ENCODE measurements at regions not wholly inside any gene's neighbourhood (a gene's known extent, or its start where the extent isn't known, plus 50 kb on each side); places are given as distances from the start of the nearest gene placed in this dataset.

DNA sequence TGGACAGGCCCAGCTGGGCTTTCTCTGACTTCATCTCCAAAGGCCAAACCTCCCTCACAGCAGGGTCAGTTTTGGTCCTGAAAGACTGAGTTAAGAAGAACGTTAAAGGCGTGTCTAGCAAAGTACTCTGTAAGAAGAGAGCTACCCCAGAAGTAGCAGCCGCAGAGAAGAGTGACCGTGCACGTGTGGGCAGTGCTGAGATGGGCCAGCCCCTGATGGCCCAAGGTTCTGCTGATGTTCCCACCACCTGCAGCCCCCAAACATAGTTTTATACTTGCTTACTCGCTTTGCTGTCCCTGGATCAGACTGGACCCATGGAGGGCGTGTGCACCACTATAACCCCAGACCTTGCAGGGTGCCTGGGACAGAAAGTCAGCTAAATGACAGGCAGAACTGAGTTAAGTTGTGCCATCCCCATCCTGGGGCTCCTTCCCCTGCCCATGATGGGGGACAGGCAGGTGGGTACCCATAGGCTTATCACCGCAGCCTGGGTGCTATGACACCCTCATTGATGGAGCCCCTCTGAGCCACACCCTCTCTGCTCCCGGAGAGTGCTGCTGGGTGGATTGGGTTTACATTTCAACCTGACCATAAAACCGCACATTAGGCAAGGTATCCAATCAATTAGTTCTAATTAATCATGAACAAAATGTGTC is 367.3 kb upstream of the HS6ST1 start:
- Mint-ChIP-seq H3K9me3 (no peaks in the 10 kb centered on the region), H3K27ac (peak overlapping the region; percentile 78), H3K36me3 (ENCODE audit: low read depth) (no peaks in the 10 kb centered on the region), H3K27me3 (peaks cover 6% of the 10 kb centered on the region), H3K4me3 (no peak overlapping the region), H3K4me1 (peaks cover 42% of the 10 kb centered on the region)
- POLR2A ChIA-PET: interaction anchor here (0.6 kb wide), 1 partner anchor 31 kb away, joined by 8 read pairs; no protein-coding TSS in a partner anchor
- DNase-seq: peak; percentile 10
- CTCF ChIA-PET: no interaction called here

DNA sequence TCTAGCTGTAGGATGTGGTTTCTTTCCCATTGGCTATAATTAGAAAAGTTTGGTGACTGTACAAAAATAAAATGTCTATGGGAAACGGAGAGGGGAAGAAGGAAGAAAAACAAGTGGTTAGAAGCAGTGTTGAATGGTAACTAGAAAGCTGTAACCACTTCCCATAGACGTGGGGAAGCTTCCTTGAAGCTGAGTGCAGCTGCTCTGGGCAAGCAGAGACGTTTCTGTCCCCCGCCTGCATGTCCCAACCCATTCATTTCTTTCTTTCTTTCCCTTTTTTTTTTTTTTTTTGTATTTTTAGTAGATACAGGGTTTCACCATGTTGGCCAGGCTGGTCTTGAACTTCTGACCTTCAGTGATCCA is 367.8 kb upstream of the HS6ST1 start:
- Mint-ChIP-seq H3K9me3 (no peaks in the 10 kb centered on the region), H3K27ac (peak overlapping the region; percentile 78), H3K36me3 (ENCODE audit: low read depth) (no peaks in the 10 kb centered on the region), H3K4me3 (no peak overlapping the region), H3K27me3 (peaks cover 3% of the 10 kb centered on the region), H3K4me1 (peaks cover 42% of the 10 kb centered on the region)
- ChIA-PET POLR2A (interaction anchor here (0.6 kb wide), 1 partner anchor 32 kb away, joined by 8 read pairs; no protein-coding TSS in a partner anchor), CTCF (no interaction called here)
- peak; percentile 42 for DNase-seq

- H3K9me3 Mint-ChIP-seq: no peaks in the 10 kb centered on the region
- H3K27me3 Mint-ChIP-seq: peaks cover 2% of the 10 kb centered on the region
- no peak overlapping the region for H3K4me3 Mint-ChIP-seq
- peaks cover 42% of the 10 kb centered on the region for H3K4me1 Mint-ChIP-seq
- H3K36me3 Mint-ChIP-seq (ENCODE audit: low read depth): no peaks in the 10 kb centered on the region
- ChIA-PET POLR2A (no interaction called here), CTCF (interaction anchor here (0.6 kb wide), 1 partner anchor 231 kb away, joined by 3 read pairs; no protein-coding TSS in a partner anchor)
- DNase-seq: no peak
- H3K27ac Mint-ChIP-seq: peak overlapping the region; percentile 78
These were observed 368.4 kb upstream of the HS6ST1 start for GRCh38 chr2:128686881-128687555.

GRCh38 chr2:128687565-128687964 is 368.9 kb upstream of the HS6ST1 start:
- no peak for DNase-seq
- Mint-ChIP-seq H3K27ac (peak overlapping the region; percentile 55), H3K9me3 (no peaks in the 10 kb centered on the region), H3K4me1 (peaks cover 42% of the 10 kb centered on the region), H3K36me3 (ENCODE audit: low read depth) (no peaks in the 10 kb centered on the region), H3K27me3 (peaks cover 2% of the 10 kb centered on the region), H3K4me3 (no peak overlapping the region)
- ChIA-PET POLR2A (no interaction called here), CTCF (interaction anchor here (0.6 kb wide), 1 partner anchor 231 kb away, joined by 3 read pairs; no protein-coding TSS in a partner anchor)

DNA sequence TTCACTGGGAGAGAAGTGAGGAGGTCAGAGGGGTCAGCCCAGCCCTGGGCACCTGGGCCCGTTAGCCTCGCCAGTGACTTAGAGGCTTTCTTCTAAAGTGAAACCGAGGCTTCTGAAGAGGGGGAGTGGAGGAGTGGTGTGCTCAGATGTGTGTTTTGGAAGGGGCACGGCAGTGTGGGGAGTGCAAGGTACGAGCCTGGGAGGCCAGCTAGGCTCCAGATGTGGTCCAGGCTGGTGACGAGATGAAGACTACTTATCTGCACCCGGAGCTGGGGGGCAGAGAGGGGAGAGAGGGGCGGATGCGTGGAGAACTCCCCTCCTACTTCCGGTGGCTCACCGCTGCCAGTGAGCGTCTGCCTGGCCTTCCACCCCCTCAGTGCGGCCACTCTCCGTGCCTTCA is 371.3 kb upstream of the HS6ST1 start:
- CTCF ChIA-PET: no interaction called here
- Mint-ChIP-seq H3K4me3 (no peak overlapping the region), H3K4me1 (peaks cover 42% of the 10 kb centered on the region), H3K36me3 (ENCODE audit: low read depth) (no peaks in the 10 kb centered on the region), H3K27ac (no peak overlapping the region), H3K9me3 (no peaks in the 10 kb centered on the region), H3K27me3 (peaks cover 2% of the 10 kb centered on the region)
- POLR2A ChIA-PET: no interaction called here
- no peak for DNase-seq

- H3K4me3 Mint-ChIP-seq: no peak overlapping the region
- ChIA-PET CTCF (no interaction called here), POLR2A (interaction anchor here (0.7 kb wide), 1 partner anchor 32 kb away, joined by 3 read pairs; no protein-coding TSS in a partner anchor)
- no peaks in the 10 kb centered on the region for H3K36me3 Mint-ChIP-seq (ENCODE audit: low read depth)
- H3K9me3 Mint-ChIP-seq: no peaks in the 10 kb centered on the region
- DNase-seq: no peak
- H3K27ac Mint-ChIP-seq: no peak overlapping the region
- peaks cover 38% of the 10 kb centered on the region for H3K4me1 Mint-ChIP-seq
- H3K27me3 Mint-ChIP-seq: peaks cover 2% of the 10 kb centered on the region
These were observed 371.8 kb upstream of the HS6ST1 start for GRCh38 chr2:128690431-128690830.

- CTCF ChIA-PET: no interaction called here
- Mint-ChIP-seq H3K27me3 (peaks cover 6% of the 10 kb centered on the region), H3K4me3 (no peak overlapping the region), H3K4me1 (peaks cover 33% of the 10 kb centered on the region), H3K27ac (no peak overlapping the region), H3K36me3 (ENCODE audit: low read depth) (no peaks in the 10 kb centered on the region), H3K9me3 (no peaks in the 10 kb centered on the region)
- DNase-seq: no peak
- POLR2A ChIA-PET: interaction anchor here (0.7 kb wide), 1 partner anchor 32 kb away, joined by 3 read pairs; no protein-coding TSS in a partner anchor
These were observed 372.2 kb upstream of the HS6ST1 start for GRCh38 chr2:128690869-128691268.

DNA sequence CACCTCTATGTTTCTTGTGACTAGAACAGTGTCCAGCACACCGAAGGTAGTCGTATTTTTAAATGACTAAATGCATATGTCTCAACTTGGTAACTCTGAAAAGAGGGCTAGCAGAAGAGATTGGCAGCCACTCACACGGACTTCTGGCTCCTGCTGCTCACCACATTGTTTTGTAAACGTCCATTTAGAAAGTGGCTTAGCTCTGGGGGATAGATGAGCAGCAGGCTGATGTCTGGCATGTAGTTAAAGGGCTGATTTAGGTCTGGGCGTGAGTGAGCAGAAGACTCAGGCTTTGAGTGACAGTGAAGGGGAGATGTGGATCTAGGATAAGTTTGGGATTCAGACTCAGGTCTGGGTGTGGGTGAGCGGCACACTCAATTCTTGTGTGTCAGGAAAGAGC is 372.9 kb upstream of the HS6ST1 start:
- Mint-ChIP-seq H3K27ac (no peak overlapping the region), H3K4me1 (peaks cover 27% of the 10 kb centered on the region), H3K27me3 (peaks cover 9% of the 10 kb centered on the region), H3K4me3 (no peak overlapping the region), H3K36me3 (ENCODE audit: low read depth) (no peaks in the 10 kb centered on the region), H3K9me3 (no peaks in the 10 kb centered on the region)
- no peak for DNase-seq
- CTCF ChIA-PET: no interaction called here
- POLR2A ChIA-PET: no interaction called here

DNA sequence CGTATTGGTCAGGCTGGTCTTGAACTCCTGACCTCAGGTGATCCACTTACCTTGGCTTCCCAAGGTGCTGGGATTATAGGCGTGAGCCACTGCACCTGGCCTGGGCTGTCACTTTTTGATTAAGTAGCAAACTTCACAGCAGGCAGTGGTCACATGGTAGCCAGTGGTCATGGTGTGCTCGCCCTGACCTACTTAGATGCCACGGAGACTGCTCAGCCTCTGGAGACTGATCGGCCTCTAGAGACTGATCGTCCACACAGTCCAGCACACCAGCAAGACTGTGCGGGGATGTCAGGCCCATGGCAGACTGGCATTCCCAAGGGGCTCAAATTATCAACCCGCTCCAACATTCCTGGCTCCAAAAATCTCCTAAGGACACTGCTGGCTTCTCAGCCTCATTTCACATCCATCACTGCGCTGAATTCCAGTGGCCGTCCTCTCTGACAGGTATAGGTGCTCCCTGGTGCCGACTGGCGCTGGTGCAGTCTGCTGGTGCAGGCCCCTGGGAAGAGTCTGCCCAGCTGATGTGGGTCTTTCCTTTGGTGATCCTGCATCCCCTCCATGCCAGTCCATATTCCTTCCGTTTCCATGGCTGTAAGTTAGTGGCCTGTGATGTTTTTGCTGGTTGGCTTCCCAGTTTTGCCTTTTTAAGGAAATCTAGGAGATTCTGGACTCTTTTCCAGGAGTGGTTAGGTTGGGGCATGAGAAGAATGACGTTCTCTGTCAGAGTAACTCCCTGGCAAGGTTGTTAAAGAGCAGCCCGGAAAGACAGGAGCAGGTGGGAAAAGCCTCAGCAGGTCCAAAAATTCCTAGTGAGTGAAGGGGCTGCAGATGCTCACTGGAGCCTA is 374.5 kb upstream of the HS6ST1 start:
- POLR2A ChIA-PET: no interaction called here

DNA sequence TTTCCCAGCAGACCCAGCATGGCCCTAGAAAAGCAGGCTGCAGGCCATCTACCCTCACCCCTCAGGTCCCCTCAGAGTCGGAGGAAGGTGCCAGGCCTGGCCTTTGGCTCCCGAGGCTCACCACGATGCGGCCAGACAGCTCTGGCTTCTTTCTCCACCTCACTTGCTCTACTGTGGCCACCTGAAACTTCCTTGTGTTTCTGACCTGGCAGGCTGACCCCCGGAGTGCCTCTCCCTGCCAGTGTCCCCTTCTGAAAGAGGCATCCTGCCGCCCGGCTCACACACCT is 375.0 kb upstream of the HS6ST1 start:
- DNase-seq: no peak
- ChIA-PET CTCF (no interaction called here), POLR2A (no interaction called here)
- Mint-ChIP-seq H3K4me1 (peaks cover 11% of the 10 kb centered on the region), H3K36me3 (ENCODE audit: low read depth) (no peaks in the 10 kb centered on the region), H3K4me3 (no peak overlapping the region), H3K27ac (no peak overlapping the region), H3K9me3 (no peaks in the 10 kb centered on the region), H3K27me3 (peaks cover 17% of the 10 kb centered on the region)

More for the DNA sequence above, 374.5 kb upstream of the HS6ST1 start:
- no peak for DNase-seq
- Mint-ChIP-seq H3K9me3 (no peaks in the 10 kb centered on the region), H3K36me3 (ENCODE audit: low read depth) (no peaks in the 10 kb centered on the region), H3K27ac (no peak overlapping the region), H3K4me1 (peaks cover 14% of the 10 kb centered on the region), H3K4me3 (no peak overlapping the region), H3K27me3 (peaks cover 15% of the 10 kb centered on the region)
- CTCF ChIA-PET: no interaction called here

GRCh38 chr2:128695646-128696220 is 377.1 kb upstream of the HS6ST1 start:
- POLR2A ChIA-PET: no interaction called here

DNA sequence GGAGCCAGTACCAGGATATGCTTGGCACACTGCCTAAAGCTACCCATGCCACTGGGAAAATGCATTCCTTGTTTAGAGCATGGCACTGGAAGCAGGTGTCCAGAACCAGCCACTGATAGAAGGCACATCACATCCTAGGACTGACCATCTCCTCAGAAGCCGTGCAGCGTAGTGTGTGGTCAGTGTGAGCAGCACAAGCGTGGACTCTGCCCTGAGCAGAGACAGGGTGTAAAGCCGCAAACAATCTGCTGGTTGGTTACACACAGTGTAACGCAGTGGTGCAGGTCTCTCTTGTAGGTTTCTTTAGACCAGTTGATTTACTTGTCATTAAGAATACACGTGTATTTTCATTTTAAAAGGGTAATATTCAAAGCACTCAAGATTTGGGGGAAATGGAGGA is 377.8 kb upstream of the HS6ST1 start:
- no peak for DNase-seq

More at GRCh38 chr2:128695646-128696220, 377.1 kb upstream of the HS6ST1 start:
- Mint-ChIP-seq H3K27me3 (peaks cover 31% of the 10 kb centered on the region), H3K9me3 (no peaks in the 10 kb centered on the region), H3K36me3 (ENCODE audit: low read depth) (no peaks in the 10 kb centered on the region), H3K4me1 (no peaks in the 10 kb centered on the region), H3K27ac (no peak overlapping the region), H3K4me3 (no peak overlapping the region)
- CTCF ChIA-PET: no interaction called here
- no peak for DNase-seq

DNA sequence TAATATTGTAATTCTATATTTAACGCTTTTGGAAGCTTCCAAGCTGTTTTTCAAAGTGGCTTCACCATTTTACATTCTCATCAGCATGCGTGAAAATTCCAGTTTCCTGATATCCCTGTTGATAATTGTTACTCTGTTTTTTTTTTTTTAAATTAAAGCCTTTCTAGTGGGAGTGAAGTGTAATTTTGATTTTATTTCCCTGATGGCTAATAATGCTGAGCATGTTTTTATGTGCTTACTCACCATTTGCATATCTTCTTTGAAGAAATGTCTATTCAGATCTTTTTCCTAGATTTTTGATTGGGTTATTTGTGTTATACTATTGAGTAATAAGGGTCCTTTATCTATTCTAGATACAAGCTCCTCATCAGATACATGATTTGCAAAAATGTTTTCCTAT is 382.8 kb upstream of the HS6ST1 start:
- H3K4me1 Mint-ChIP-seq: no peaks in the 10 kb centered on the region
- H3K9me3 Mint-ChIP-seq: peaks cover 9% of the 10 kb centered on the region
- H3K27ac Mint-ChIP-seq: no peak overlapping the region
- no peak for DNase-seq
- no peak overlapping the region for H3K4me3 Mint-ChIP-seq
- no peaks in the 10 kb centered on the region for H3K36me3 Mint-ChIP-seq (ENCODE audit: low read depth)
- H3K27me3 Mint-ChIP-seq: peaks cover 47% of the 10 kb centered on the region
- ChIA-PET POLR2A (no interaction called here), CTCF (interaction anchor here (0.6 kb wide), 1 partner anchor 540 kb away, joined by 4 read pairs; no protein-coding TSS in a partner anchor)

More for the DNA sequence above, 377.8 kb upstream of the HS6ST1 start:
- Mint-ChIP-seq H3K4me1 (no peaks in the 10 kb centered on the region), H3K9me3 (no peaks in the 10 kb centered on the region), H3K27me3 (peaks cover 35% of the 10 kb centered on the region), H3K36me3 (ENCODE audit: low read depth) (no peaks in the 10 kb centered on the region), H3K27ac (no peak overlapping the region), H3K4me3 (no peak overlapping the region)
- POLR2A ChIA-PET: no interaction called here
- CTCF ChIA-PET: no interaction called here
